DOHH2 (cell line): ENCODE measurements at regions not wholly inside any gene's neighbourhood (a gene's known extent, or its start where the extent isn't known, plus 50 kb on each side); places are given as distances from the start of the nearest gene placed in this dataset.

Experiments
- H3F3A ChIP-seq: fragments of 200-600 bp; sonication (generic), shearing (Covaris generic); 2 replicates; pipeline ENCODE4 v1.6.0; 2016; ENCODE audit warnings: antibody characterized with exemption, mild to moderate bottlenecking; ENCODE audit not compliant: control insufficient read depth, insufficient read depth
- H3K27ac ChIP-seq: fragments of 200-600 bp; sonication (generic); 2 replicates; pipeline ENCODE4 v1.5.1; 2014; ENCODE audit warnings: low read depth, mild to moderate bottlenecking, low read length, moderate library complexity
- H3K27me3 ChIP-seq: fragments of 200-600 bp; sonication (generic); 2 replicates; pipeline ENCODE4 v1.6.1; 2014; ENCODE audit warnings: mild to moderate bottlenecking, low read length, mixed read lengths; ENCODE audit not compliant: control insufficient read depth
- H3K36me3 ChIP-seq: fragments of 200-600 bp; sonication (generic); 2 replicates; pipeline ENCODE4 v1.6.1; 2014; ENCODE audit warnings: mild to moderate bottlenecking, low read length, moderate library complexity, mixed read lengths; ENCODE audit not compliant: control insufficient read depth
- H3K4me1 ChIP-seq: fragments of 200-600 bp; sonication (generic); 2 replicates; pipeline ENCODE4 v1.6.1; 2014; ENCODE audit warnings: mild to moderate bottlenecking, low read length, mixed read lengths; ENCODE audit not compliant: control insufficient read depth
- H3K4me2 ChIP-seq: fragments of 200-600 bp; sonication (generic); 2 replicates; pipeline ENCODE4 v1.6.0; 2014; ENCODE audit warnings: mild to moderate bottlenecking, low read length, moderate library complexity
- H3K4me3 ChIP-seq: fragments of 200-600 bp; sonication (generic); 2 replicates; pipeline ENCODE4 v1.5.1; 2014; ENCODE audit warnings: mild to moderate bottlenecking, low read length, mixed read lengths
- H3K79me2 ChIP-seq: fragments of 200-600 bp; sonication (generic); 2 replicates; pipeline ENCODE4 v1.6.1; 2014; ENCODE audit warnings: mild to moderate bottlenecking, low read length, mixed read lengths; ENCODE audit not compliant: control insufficient read depth
- H3K9me2 ChIP-seq: fragments of 200-600 bp; sonication (generic); replicated peaks from 2 replicates; pipeline ENCODE4 v1.6.1; 2014; ENCODE audit warnings: mild to moderate bottlenecking, low read length, mixed read lengths; ENCODE audit not compliant: control insufficient read depth
- H3K9me3 ChIP-seq: fragments of 200-600 bp; sonication (generic); 2 replicates; pipeline ENCODE4 v1.6.1; 2014; ENCODE audit warnings: antibody characterized with exemption, low read length, mixed read lengths; ENCODE audit not compliant: control insufficient read depth, insufficient read depth
- H4K20me1 ChIP-seq: fragments of 200-600 bp; sonication (generic); 2 replicates; pipeline ENCODE4 v1.6.0; 2014; ENCODE audit warnings: low read depth, mild to moderate bottlenecking, antibody characterized with exemption, low read length, moderate library complexity; ENCODE audit not compliant: control insufficient read depth, insufficient read depth
- CTCF ChIP-seq: fragments of 200-600 bp; sonication (generic); IDR thresholded peaks from one replicate; pipeline ENCODE4 v1.5.1; 2014; ENCODE audit warnings: antibody characterized with exemption, mild to moderate bottlenecking, low read depth, low read length; ENCODE audit not compliant: poor library complexity, severe bottlenecking
- EZH2phosphoT487 ChIP-seq: fragments of 200-600 bp; sonication (generic); IDR thresholded peaks from 2 replicates; pipeline ENCODE4 v1.6.1; 2017; ENCODE audit warnings: borderline replicate concordance, mild to moderate bottlenecking, antibody characterized with exemption, low read length, moderate library complexity, mixed read lengths

- TF ChIP-seq CTCF (no peak), EZH2phosphoT487 (no peak)
- H3K27ac ChIP-seq = no peak overlapping the region
- no peak overlapping the region for H3K4me3 ChIP-seq
- H3K27me3 ChIP-seq = peaks cover 56% of the 10 kb centered on the region
- H3F3A ChIP-seq = no peaks in the 10 kb centered on the region
- no peaks in the 10 kb centered on the region for H4K20me1 ChIP-seq
- H3K4me2 ChIP-seq = no peak overlapping the region
- H3K79me2 ChIP-seq = no peaks in the 10 kb centered on the region
- H3K9me2 ChIP-seq = no peaks in the 10 kb centered on the region
- H3K9me3 ChIP-seq = no peaks in the 10 kb centered on the region
- no peaks in the 10 kb centered on the region for H3K4me1 ChIP-seq
- no peaks in the 10 kb centered on the region for H3K36me3 ChIP-seq
Measured at GRCh38 chr7:22669692-22670421, 57.1 kb upstream of the IL6 start.

- Histone ChIP-seq H3F3A (no peaks in the 10 kb centered on the region), H3K9me2 (no peaks in the 10 kb centered on the region), H3K27ac (no peak overlapping the region), H4K20me1 (no peaks in the 10 kb centered on the region), H3K9me3 (no peaks in the 10 kb centered on the region), H3K4me2 (no peak overlapping the region), H3K4me3 (no peak overlapping the region), H3K4me1 (no peaks in the 10 kb centered on the region), H3K36me3 (no peaks in the 10 kb centered on the region), H3K27me3 (peaks cover 52% of the 10 kb centered on the region), H3K79me2 (no peaks in the 10 kb centered on the region)
- TF ChIP-seq CTCF (no peak), EZH2phosphoT487 (no peak)
Measured at GRCh38 chr7:22668971-22669401, 58.0 kb upstream of the IL6 start.

DNA sequence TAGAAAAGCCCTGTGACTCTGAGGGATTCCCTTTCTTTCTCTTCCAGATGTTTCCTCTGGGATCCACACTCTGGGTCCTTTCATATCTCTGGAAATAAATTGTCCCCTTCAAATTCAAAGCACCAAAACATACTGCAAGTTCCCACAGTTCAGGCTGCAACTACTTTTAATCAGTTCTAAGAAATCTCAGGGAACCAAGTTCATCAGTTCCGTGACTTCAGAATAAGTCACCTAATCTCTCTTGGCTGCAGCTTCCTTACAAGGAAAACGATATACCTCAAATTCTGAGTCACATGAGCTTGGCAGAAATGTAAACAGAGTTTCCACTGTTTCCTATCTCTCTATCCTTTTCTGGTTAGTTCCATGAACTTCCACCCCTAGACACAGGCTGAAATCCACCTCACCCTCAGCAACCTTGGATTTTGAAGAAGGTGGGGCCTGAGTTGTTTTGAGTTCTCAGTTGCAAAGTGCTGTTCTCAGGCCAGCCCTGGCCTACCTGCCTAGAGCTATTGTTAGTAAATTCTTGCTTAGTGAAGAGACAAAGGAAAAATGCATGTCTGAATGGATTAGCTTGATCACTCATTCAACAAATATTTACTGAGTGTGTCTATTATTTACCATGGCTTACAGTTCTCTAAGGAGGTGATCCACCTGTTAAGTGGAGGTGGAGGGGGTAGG lies 59.3 kb upstream of the IL6 start:
- Histone ChIP-seq H3K4me1 (peaks cover 4% of the 10 kb centered on the region), H4K20me1 (no peaks in the 10 kb centered on the region), H3K4me2 (no peak overlapping the region)

More for the DNA sequence above, 59.3 kb upstream of the IL6 start:
- H3K9me3 ChIP-seq = no peaks in the 10 kb centered on the region
- no peaks in the 10 kb centered on the region for H3K79me2 ChIP-seq
- no peaks in the 10 kb centered on the region for H3F3A ChIP-seq
- no peak for TF ChIP-seq CTCF
- no peak for TF ChIP-seq EZH2phosphoT487
- no peaks in the 10 kb centered on the region for H3K9me2 ChIP-seq
- H3K27ac ChIP-seq = no peak overlapping the region
- H3K4me3 ChIP-seq = no peak overlapping the region
- no peaks in the 10 kb centered on the region for H3K36me3 ChIP-seq
- peaks cover 48% of the 10 kb centered on the region for H3K27me3 ChIP-seq
